ENCODE measurements at regions not wholly inside any gene's neighbourhood (a gene's known extent, or its start where the extent isn't known, plus 50 kb on each side); places are given as distances from the start of the nearest gene placed in this dataset.

DNA sequence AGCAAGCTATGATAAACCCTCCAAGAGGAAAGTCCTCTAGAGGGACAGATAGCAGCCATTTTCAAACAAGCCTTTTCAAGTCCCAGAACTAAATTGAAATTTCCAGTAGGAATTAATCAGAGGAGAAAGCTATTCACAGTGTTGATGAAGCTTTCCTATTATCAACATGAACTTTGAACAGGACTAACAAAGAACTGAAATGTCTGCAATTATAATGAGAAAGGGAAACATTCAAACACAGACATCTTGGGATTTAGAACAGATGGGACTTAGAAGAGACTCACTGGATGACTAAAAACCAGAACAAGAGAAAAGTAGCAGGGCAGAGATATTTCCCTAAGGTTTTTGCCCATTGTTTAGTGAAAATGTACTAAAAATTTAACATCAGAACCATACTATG lies 622.1 kb upstream of the UBE2E2 start:
- H3K27me3 ChIP-seq (ENCODE audit: control insufficient read depth, insufficient read depth, low read length) = no peaks in the 10 kb centered on the region
- no peak overlapping the region for H3K4me3 ChIP-seq (ENCODE audit: low read length)
- DNase-seq = no peak
- H3K4me1 ChIP-seq (ENCODE audit: control insufficient read depth, insufficient read depth, low read length) = no peaks in the 10 kb centered on the region
- H3K27ac ChIP-seq (ENCODE audit: low read length) = no peak overlapping the region
- H3K36me3 ChIP-seq (ENCODE audit: control insufficient read depth, insufficient read depth, low read length) = no peaks in the 10 kb centered on the region
- no peaks in the 10 kb centered on the region for H3K9me3 ChIP-seq (replicated peaks; ENCODE audit: control insufficient read depth, low read depth, low read length)

DNA sequence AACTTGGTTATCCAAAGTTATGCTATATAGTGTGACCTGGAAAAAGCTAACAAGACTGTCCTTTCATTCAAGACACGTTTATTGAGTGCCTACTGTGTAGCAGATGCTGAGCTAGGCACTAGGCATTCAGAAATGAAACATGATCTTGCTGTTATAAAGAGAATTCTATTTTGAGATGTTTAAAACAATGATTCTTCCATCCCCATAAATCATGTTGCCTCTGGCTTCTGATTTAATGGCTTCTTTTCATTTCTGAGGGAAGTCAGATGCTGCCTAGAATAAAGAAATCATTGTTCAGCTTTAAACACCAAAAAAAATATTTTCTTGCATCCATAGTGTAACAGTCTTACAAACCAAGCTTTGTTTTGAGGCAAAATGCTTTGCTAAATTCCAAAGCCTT lies 620.9 kb upstream of the UBE2E2 start:
- no CpG with 5 or more reads among the region's 1 CpG for WGBS (ENCODE audit: insufficient coverage)
- Histone ChIP-seq H3K27me3 (ENCODE audit: control insufficient read depth, insufficient read depth, low read length) (no peaks in the 10 kb centered on the region), H3K9me3 (replicated peaks; ENCODE audit: control insufficient read depth, low read depth, low read length) (no peaks in the 10 kb centered on the region), H3K4me3 (ENCODE audit: low read length) (no peak overlapping the region), H3K27ac (ENCODE audit: low read length) (no peak overlapping the region), H3K36me3 (ENCODE audit: control insufficient read depth, insufficient read depth, low read length) (no peaks in the 10 kb centered on the region), H3K4me1 (ENCODE audit: control insufficient read depth, insufficient read depth, low read length) (no peaks in the 10 kb centered on the region)
- no peak for DNase-seq

DNA sequence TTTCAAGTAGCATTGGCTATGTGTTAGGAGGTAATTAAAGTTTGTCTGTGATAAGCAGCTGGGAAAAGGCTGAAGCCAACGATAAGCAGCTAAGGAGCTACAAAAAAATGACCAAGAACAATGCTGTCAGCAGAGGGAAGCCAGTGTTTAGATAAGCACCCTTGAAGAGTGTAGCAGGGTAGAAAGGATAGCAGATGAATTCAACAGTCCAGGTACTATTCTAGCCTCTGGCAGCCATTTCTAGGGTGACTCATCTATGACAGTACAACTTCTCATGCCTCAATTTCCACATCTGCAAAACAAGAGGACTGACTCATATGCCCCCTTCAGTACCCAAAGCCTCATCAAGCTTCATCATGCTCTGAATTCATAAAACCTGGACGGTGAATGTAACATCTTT lies 617.6 kb upstream of the UBE2E2 start:
- H3K4me3 ChIP-seq (ENCODE audit: low read length) = no peak overlapping the region
- WGBS (ENCODE audit: insufficient coverage) = 10% methylated on average over 1 of the region's 2 CpGs
- no peaks in the 10 kb centered on the region for H3K9me3 ChIP-seq (replicated peaks; ENCODE audit: control insufficient read depth, low read depth, low read length)
- H3K27ac ChIP-seq (ENCODE audit: low read length) = no peak overlapping the region
- H3K36me3 ChIP-seq (ENCODE audit: control insufficient read depth, insufficient read depth, low read length) = no peaks in the 10 kb centered on the region
- no peaks in the 10 kb centered on the region for H3K4me1 ChIP-seq (ENCODE audit: control insufficient read depth, insufficient read depth, low read length)
- H3K27me3 ChIP-seq (ENCODE audit: control insufficient read depth, insufficient read depth, low read length) = no peaks in the 10 kb centered on the region
- DNase-seq = no peak

GRCh38 chr3:22585911-22586310 lies 617.2 kb upstream of the UBE2E2 start:
- peak; percentile 17 for DNase-seq
- no peaks in the 10 kb centered on the region for H3K36me3 ChIP-seq (ENCODE audit: control insufficient read depth, insufficient read depth, low read length)
- no peak overlapping the region for H3K4me3 ChIP-seq (ENCODE audit: low read length)
- H3K27ac ChIP-seq (ENCODE audit: low read length) = no peak overlapping the region
- no peaks in the 10 kb centered on the region for H3K4me1 ChIP-seq (ENCODE audit: control insufficient read depth, insufficient read depth, low read length)
- no peaks in the 10 kb centered on the region for H3K27me3 ChIP-seq (ENCODE audit: control insufficient read depth, insufficient read depth, low read length)
- no CpG with 5 or more reads among the region's 2 CpGs for WGBS (ENCODE audit: insufficient coverage)
- no peaks in the 10 kb centered on the region for H3K9me3 ChIP-seq (replicated peaks; ENCODE audit: control insufficient read depth, low read depth, low read length)

DNA sequence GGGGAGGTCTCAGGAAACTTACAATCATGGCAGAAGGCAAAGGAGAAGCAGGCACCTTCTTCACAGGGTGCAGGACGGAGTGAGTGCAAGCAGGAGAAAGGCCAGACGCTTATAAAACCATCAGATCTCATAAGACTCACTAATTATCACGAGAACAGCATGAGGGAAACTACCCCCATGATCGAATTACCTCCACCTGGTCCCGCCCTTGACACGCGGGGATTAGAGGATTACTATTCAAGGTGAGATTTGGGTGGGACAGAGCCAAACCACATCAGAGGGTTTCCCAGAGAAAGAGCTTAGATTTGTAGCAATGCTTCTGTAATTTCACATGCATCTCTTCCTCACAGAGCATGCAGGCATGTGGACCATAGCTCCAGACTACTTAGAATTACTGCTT lies 615.7 kb upstream of the UBE2E2 start:
- Histone ChIP-seq H3K27ac (ENCODE audit: low read length) (no peak overlapping the region), H3K4me1 (ENCODE audit: control insufficient read depth, insufficient read depth, low read length) (no peaks in the 10 kb centered on the region), H3K27me3 (ENCODE audit: control insufficient read depth, insufficient read depth, low read length) (no peaks in the 10 kb centered on the region), H3K36me3 (ENCODE audit: control insufficient read depth, insufficient read depth, low read length) (no peaks in the 10 kb centered on the region), H3K4me3 (ENCODE audit: low read length) (no peak overlapping the region), H3K9me3 (replicated peaks; ENCODE audit: control insufficient read depth, low read depth, low read length) (no peaks in the 10 kb centered on the region)
- WGBS (ENCODE audit: insufficient coverage) = no CpG with 5 or more reads among the region's 7 CpGs
- no peak for DNase-seq

- DNase-seq = no peak
- H3K36me3 ChIP-seq (ENCODE audit: control insufficient read depth, insufficient read depth, low read length) = no peaks in the 10 kb centered on the region
- H3K4me1 ChIP-seq (ENCODE audit: control insufficient read depth, insufficient read depth, low read length) = no peaks in the 10 kb centered on the region
- no peaks in the 10 kb centered on the region for H3K27me3 ChIP-seq (ENCODE audit: control insufficient read depth, insufficient read depth, low read length)
- H3K27ac ChIP-seq (ENCODE audit: low read length) = no peak overlapping the region
- no peaks in the 10 kb centered on the region for H3K9me3 ChIP-seq (replicated peaks; ENCODE audit: control insufficient read depth, low read depth, low read length)
- no CpG with 5 or more reads among the region's 3 CpGs for WGBS (ENCODE audit: insufficient coverage)
- H3K4me3 ChIP-seq (ENCODE audit: low read length) = no peak overlapping the region
These were observed 609.5 kb upstream of the UBE2E2 start for GRCh38 chr3:22593638-22594037.

DNA sequence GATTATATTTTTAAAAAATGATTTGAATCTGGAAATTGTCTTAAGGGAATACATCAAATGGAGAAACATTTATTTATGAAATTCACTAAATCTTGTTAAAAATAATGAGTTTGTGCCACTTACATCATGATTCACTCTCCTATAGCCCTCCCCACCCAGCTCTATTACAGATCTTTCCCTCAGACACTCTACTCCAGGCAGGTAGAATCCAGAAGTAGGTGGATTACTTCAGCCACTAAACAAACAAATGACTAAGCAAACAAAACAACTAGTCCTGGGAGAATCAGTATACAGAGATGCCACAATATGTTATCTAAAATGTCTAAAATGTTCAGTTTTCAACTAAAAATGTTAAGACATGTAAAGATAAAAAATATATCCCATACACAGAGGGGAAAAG lies 608.1 kb upstream of the UBE2E2 start:
- Histone ChIP-seq H3K9me3 (replicated peaks; ENCODE audit: control insufficient read depth, low read depth, low read length) (no peaks in the 10 kb centered on the region), H3K27me3 (ENCODE audit: control insufficient read depth, insufficient read depth, low read length) (no peaks in the 10 kb centered on the region), H3K4me1 (ENCODE audit: control insufficient read depth, insufficient read depth, low read length) (no peaks in the 10 kb centered on the region), H3K4me3 (ENCODE audit: low read length) (no peak overlapping the region), H3K27ac (ENCODE audit: low read length) (no peak overlapping the region), H3K36me3 (ENCODE audit: control insufficient read depth, insufficient read depth, low read length) (no peaks in the 10 kb centered on the region)
- DNase-seq = no peak

GRCh38 chr3:22606461-22606860 lies 596.7 kb upstream of the UBE2E2 start:
- DNase-seq = peak; percentile 82
- WGBS (ENCODE audit: insufficient coverage) = 20% methylated on average over 1 of the region's 5 CpGs

GRCh38 chr3:22606938-22607337 lies 596.2 kb upstream of the UBE2E2 start:
- no peak overlapping the region for H3K27ac ChIP-seq (ENCODE audit: low read length)
- H3K9me3 ChIP-seq (replicated peaks; ENCODE audit: control insufficient read depth, low read depth, low read length) = no peaks in the 10 kb centered on the region
- H3K4me1 ChIP-seq (ENCODE audit: control insufficient read depth, insufficient read depth, low read length) = no peaks in the 10 kb centered on the region
- H3K4me3 ChIP-seq (ENCODE audit: low read length) = no peak overlapping the region
- H3K36me3 ChIP-seq (ENCODE audit: control insufficient read depth, insufficient read depth, low read length) = no peaks in the 10 kb centered on the region
- no peak for DNase-seq
- WGBS (ENCODE audit: insufficient coverage) = 100% methylated on average over 2 of the region's 3 CpGs
- H3K27me3 ChIP-seq (ENCODE audit: control insufficient read depth, insufficient read depth, low read length) = no peaks in the 10 kb centered on the region

More at GRCh38 chr3:22606461-22606860, 596.7 kb upstream of the UBE2E2 start:
- Histone ChIP-seq H3K27me3 (ENCODE audit: control insufficient read depth, insufficient read depth, low read length) (no peaks in the 10 kb centered on the region), H3K27ac (ENCODE audit: low read length) (no peak overlapping the region), H3K4me1 (ENCODE audit: control insufficient read depth, insufficient read depth, low read length) (no peaks in the 10 kb centered on the region), H3K36me3 (ENCODE audit: control insufficient read depth, insufficient read depth, low read length) (no peaks in the 10 kb centered on the region), H3K9me3 (replicated peaks; ENCODE audit: control insufficient read depth, low read depth, low read length) (no peaks in the 10 kb centered on the region), H3K4me3 (ENCODE audit: low read length) (no peak overlapping the region)

GRCh38 chr3:22608093-22608492 lies 595.0 kb upstream of the UBE2E2 start:
- Histone ChIP-seq H3K36me3 (ENCODE audit: control insufficient read depth, insufficient read depth, low read length) (no peaks in the 10 kb centered on the region), H3K9me3 (replicated peaks; ENCODE audit: control insufficient read depth, low read depth, low read length) (no peaks in the 10 kb centered on the region), H3K27me3 (ENCODE audit: control insufficient read depth, insufficient read depth, low read length) (no peaks in the 10 kb centered on the region), H3K4me1 (ENCODE audit: control insufficient read depth, insufficient read depth, low read length) (no peaks in the 10 kb centered on the region), H3K4me3 (ENCODE audit: low read length) (no peak overlapping the region), H3K27ac (ENCODE audit: low read length) (no peak overlapping the region)
- DNase-seq = no peak
- 100% methylated on average over 1 of the region's 4 CpGs for WGBS (ENCODE audit: insufficient coverage)

DNA sequence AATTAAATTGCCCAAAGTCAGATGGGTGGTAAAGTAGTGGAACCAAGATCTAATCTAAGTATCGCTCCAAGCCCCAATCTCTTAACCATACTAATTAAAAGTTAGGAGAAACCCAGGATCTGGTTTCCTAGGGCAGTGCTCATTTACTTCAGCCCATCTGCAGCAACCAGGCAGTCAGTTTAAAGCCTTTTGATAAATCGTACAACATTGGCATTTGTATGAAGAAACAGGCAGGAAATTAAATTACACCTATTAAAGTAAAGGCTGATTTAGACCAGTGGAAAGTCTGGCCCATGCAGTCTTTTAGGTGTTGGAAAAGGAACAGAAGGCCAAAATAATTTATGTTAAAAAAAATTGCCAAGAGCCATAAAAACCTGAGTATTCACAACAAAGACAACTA lies 594.4 kb upstream of the UBE2E2 start:
- H3K4me1 ChIP-seq (ENCODE audit: control insufficient read depth, insufficient read depth, low read length) = no peaks in the 10 kb centered on the region
- no CpG with 5 or more reads among the region's 2 CpGs for WGBS (ENCODE audit: insufficient coverage)
- H3K36me3 ChIP-seq (ENCODE audit: control insufficient read depth, insufficient read depth, low read length) = no peaks in the 10 kb centered on the region
- no peaks in the 10 kb centered on the region for H3K9me3 ChIP-seq (replicated peaks; ENCODE audit: control insufficient read depth, low read depth, low read length)
- no peak overlapping the region for H3K4me3 ChIP-seq (ENCODE audit: low read length)
- no peak overlapping the region for H3K27ac ChIP-seq (ENCODE audit: low read length)
- no peaks in the 10 kb centered on the region for H3K27me3 ChIP-seq (ENCODE audit: control insufficient read depth, insufficient read depth, low read length)
- no peak for DNase-seq
